K562 (cell line): ENCODE measurements at regions not wholly inside any gene's neighbourhood (a gene's known extent, or its start where the extent isn't known, plus 50 kb on each side); places are given as distances from the start of the nearest gene placed in this dataset.

ENCODE experiments used
- ATAC-seq: fragments of 200-7000 bp; cut with Tn5 transposase; 3 replicates; pipeline ENCODE4 v1.9.1; 2020; ENCODE audit warnings: moderate library complexity
- BruUV-seq: library from RNA; stranded (reverse); fragments of 400-500 nt; replicated peaks from 2 replicates; lab custom pipeline; 2021; lab: Mats Ljungman, UMichigan
- CTCF ChIA-PET: fragments of 300-600 bp; formaldehyde crosslinking; extraction: SDS; loops from one replicate; lab custom pipeline; 2021; ENCODE audit warnings: low intra/inter-chr PET ratio; lab: Yijun Ruan, JAX
- POLR2A ChIA-PET: fragments of 300-600, 350-650 bp; sonication (Branson Sonifier 250); formaldehyde crosslinking; extraction: SDS; loops from one replicate; lab custom pipeline; 2021; ENCODE audit warnings: antibody characterized with exemption, inconsistent platforms; lab: Yijun Ruan, JAX
- DNase-seq, 4 experiments: peaks; one replicate each; pipeline versions ENCODE4 v3.0.0 to v3.0.0-alpha.2; 2011 to 2018; ENCODE audit warnings: low spot score in 3 of 4, mixed read lengths in 3 of 4; ENCODE audit errors: extremely low read depth in 1 of 4
- FAIRE-seq: peaks from 2 replicates; lab custom pipeline; 2011; peaks lifted over from hg19 to GRCh38; lab: Jason Lieb, UNC
- H2AFZ ChIP-seq: 2 replicates; pipeline ENCODE4 v1.6.0; 2011; ENCODE audit warnings: low read depth, low read length, control low read depth, inconsistent platforms
- H3K27ac ChIP-seq: fragments of 200-600 bp; 3 replicates; pipeline ENCODE4 v1.8.0; 2011; ENCODE audit warnings: low read depth, mild to moderate bottlenecking, control low read depth, inconsistent platforms, low read length, moderate library complexity, mixed read lengths; ENCODE audit errors: extremely low read depth
- H3K27me3 ChIP-seq, 2 experiments: fragments of 300-600 bp in 1 of 2; 2 replicates in 1 of 2; 3 replicates in 1 of 2; pipeline versions ENCODE4 v1.6.0 to v1.8.0; 2011; ENCODE audit warnings: inconsistent platforms in 2 of 2, low read length in 2 of 2, mild to moderate bottlenecking in 1 of 2, mixed read lengths in 1 of 2, moderate library complexity in 1 of 2; ENCODE audit not compliant: control insufficient read depth in 2 of 2, insufficient read depth in 2 of 2
- H3K36me3 ChIP-seq: fragments of 300-600 bp; 3 replicates; pipeline ENCODE4 v1.8.0; 2011; ENCODE audit warnings: mild to moderate bottlenecking, low read length, inconsistent platforms; ENCODE audit not compliant: control insufficient read depth, insufficient read depth
- H3K4me1 ChIP-seq, 2 experiments: fragments of 200-600 bp in 1 of 2; replicated peaks in 1 of 2; 2 replicates in 1 of 2; 3 replicates in 1 of 2; pipeline versions ENCODE4 v1.5.1 to v1.8.0; 2011; ENCODE audit warnings: inconsistent platforms in 2 of 2, low read length in 2 of 2, mild to moderate bottlenecking in 1 of 2, mixed read lengths in 1 of 2, moderate library complexity in 1 of 2; ENCODE audit not compliant: control insufficient read depth in 2 of 2, insufficient read depth in 2 of 2
- H3K4me2 ChIP-seq: 2 replicates; pipeline ENCODE4 v1.6.1; 2011; ENCODE audit warnings: low read length, control low read depth, inconsistent platforms, mixed read lengths; ENCODE audit not compliant: insufficient read depth
- H3K4me3 ChIP-seq: fragments of 200-600 bp; sonication (generic), shearing (Covaris generic); 2 replicates; pipeline ENCODE4 v1.5.1; 2016; ENCODE audit warnings: control low read depth, inconsistent platforms
- H3K79me2 ChIP-seq: fragments of 200-600 bp; 3 replicates; pipeline ENCODE4 v1.8.0; 2011; ENCODE audit warnings: low read length, inconsistent platforms; ENCODE audit not compliant: control insufficient read depth, insufficient read depth
- H3K9ac ChIP-seq, 2 experiments: 2 replicates each; pipeline versions ENCODE4 v1.6.0 to v1.6.1; 2011; ENCODE audit warnings: low read depth in 2 of 2, low read length in 2 of 2, control low read depth in 1 of 2, inconsistent platforms in 1 of 2, mild to moderate bottlenecking in 1 of 2, mixed read lengths in 1 of 2; ENCODE audit not compliant: insufficient read depth in 1 of 2
- H3K9me1 ChIP-seq: one replicate; pipeline ENCODE4 v1.6.0; 2011; ENCODE audit warnings: inconsistent platforms, mild to moderate bottlenecking, low read length, moderate library complexity; ENCODE audit not compliant: control insufficient read depth, insufficient read depth
- H3K9me3 ChIP-seq: replicated peaks from 2 replicates; pipeline ENCODE4 v1.5.1; 2011; ENCODE audit warnings: low read depth, low read length, inconsistent platforms; ENCODE audit not compliant: control insufficient read depth, insufficient read depth
- H4K20me1 ChIP-seq: replicated peaks from 2 replicates; pipeline ENCODE4 v1.6.1; 2011; ENCODE audit warnings: low read length, inconsistent platforms, mixed read lengths; ENCODE audit not compliant: control insufficient read depth, insufficient read depth
- BRD9 ChIP-seq: fragments of 450-650 bp; IDR thresholded peaks from 2 replicates; pipeline ENCODE4 v1.6.1; 2018; ENCODE audit warnings: low read depth; ENCODE audit not compliant: partially characterized antibody
- CBFB ChIP-seq: sonication (generic); formaldehyde crosslinking; IDR thresholded peaks from 2 replicates; pipeline ENCODE4 v1.4.0; 2020; ENCODE audit warnings: mild to moderate bottlenecking, missing genetic modification reagents
- CHCHD3 ChIP-seq: fragments of 250-450 bp; sonication (Bioruptor Pico); IDR thresholded peaks from 2 replicates; pipeline ENCODE4 v2.1.2; 2022; ENCODE audit warnings: mild to moderate bottlenecking
- KLF6 ChIP-seq: fragments of 250-450 bp; sonication (Bioruptor Pico); IDR thresholded peaks from 2 replicates; pipeline ENCODE4 v1.4.0; 2020; ENCODE audit warnings: mild to moderate bottlenecking, moderate library complexity, borderline replicate concordance
- L3MBTL2 ChIP-seq: fragments of 450-650 bp; IDR thresholded peaks from 2 replicates; pipeline ENCODE4 v1.6.1; 2016; ENCODE audit warnings: mild to moderate bottlenecking, moderate library complexity
- MED1 ChIP-seq: sonication (generic); formaldehyde crosslinking; IDR thresholded peaks from 2 replicates; pipeline ENCODE4 v1.8.1; 2023; ENCODE audit warnings: missing genetic modification reagents, borderline replicate concordance
- MXI1 ChIP-seq: IDR thresholded peaks from 2 replicates; pipeline ENCODE4 v1.6.1; 2011; ENCODE audit warnings: low read depth, mild to moderate bottlenecking, improper control_type of control experiment, low read length
- NFATC3 ChIP-seq: fragments of 450-650 bp; IDR thresholded peaks from 2 replicates; pipeline ENCODE4 v1.6.1; 2017; ENCODE audit warnings: mild to moderate bottlenecking
- SMAD1 ChIP-seq: fragments of 150-350 bp; IDR thresholded peaks from 2 replicates; pipeline ENCODE4 v1.6.1; 2014; ENCODE audit warnings: low read length, low read depth; ENCODE audit not compliant: partially characterized antibody
- ZBTB7A ChIP-seq: IDR thresholded peaks from 2 replicates; pipeline ENCODE4 v1.6.1; 2011; ENCODE audit warnings: low read depth, mild to moderate bottlenecking, low read length, moderate library complexity, borderline replicate concordance; ENCODE audit not compliant: control insufficient read depth
- ZC3H8 ChIP-seq: fragments of 450-650 bp; IDR thresholded peaks from 2 replicates; pipeline ENCODE4 v1.6.1; 2017
- ZNF780A ChIP-seq: fragments of 250-450 bp; sonication (Bioruptor Pico); IDR thresholded peaks from 2 replicates; pipeline ENCODE4 v1.5.0; 2021; ENCODE audit warnings: mild to moderate bottlenecking
- ZNF79 ChIP-seq: fragments of 250-450 bp; sonication (Bioruptor Pico); IDR thresholded peaks from 2 replicates; pipeline ENCODE4 v1.4.0; 2020; ENCODE audit warnings: low read depth, mild to moderate bottlenecking, moderate library complexity
- WGBS: fragments of 100-300 bp; shearing (Covaris generic); methylation state at CpG from one replicate; pipeline ENCODE4 v1.1.6; 2016; ENCODE audit warnings: low coverage, mixed read lengths; ENCODE audit not compliant: insufficient coverage; ENCODE audit errors: missing lambda C conversion rate; 5-methylcytosine and 5-hydroxymethylcytosine counted together
- in situ Hi-C: fragments of 300-500 bp; cut with MboI; formaldehyde crosslinking; loops from 4 replicates; pipeline ENCODE4 v1.15.0; 2018; ENCODE audit warnings: inconsistent platforms, mixed read lengths
- intact Hi-C: fragments of 100-400 bp; cut with micrococcal nuclease; formaldehyde crosslinking; loops from 2 replicates; pipeline ENCODE4 v1.14.2; 2022
- TF ChIP-seq, protein P1 (sequence below): sonication (generic); formaldehyde crosslinking; IDR thresholded peaks from 2 replicates; pipeline ENCODE4 v1.8.0; 2022; ENCODE audit warnings: missing genetic modification reagents, mild to moderate bottlenecking, borderline replicate concordance

DNA sequence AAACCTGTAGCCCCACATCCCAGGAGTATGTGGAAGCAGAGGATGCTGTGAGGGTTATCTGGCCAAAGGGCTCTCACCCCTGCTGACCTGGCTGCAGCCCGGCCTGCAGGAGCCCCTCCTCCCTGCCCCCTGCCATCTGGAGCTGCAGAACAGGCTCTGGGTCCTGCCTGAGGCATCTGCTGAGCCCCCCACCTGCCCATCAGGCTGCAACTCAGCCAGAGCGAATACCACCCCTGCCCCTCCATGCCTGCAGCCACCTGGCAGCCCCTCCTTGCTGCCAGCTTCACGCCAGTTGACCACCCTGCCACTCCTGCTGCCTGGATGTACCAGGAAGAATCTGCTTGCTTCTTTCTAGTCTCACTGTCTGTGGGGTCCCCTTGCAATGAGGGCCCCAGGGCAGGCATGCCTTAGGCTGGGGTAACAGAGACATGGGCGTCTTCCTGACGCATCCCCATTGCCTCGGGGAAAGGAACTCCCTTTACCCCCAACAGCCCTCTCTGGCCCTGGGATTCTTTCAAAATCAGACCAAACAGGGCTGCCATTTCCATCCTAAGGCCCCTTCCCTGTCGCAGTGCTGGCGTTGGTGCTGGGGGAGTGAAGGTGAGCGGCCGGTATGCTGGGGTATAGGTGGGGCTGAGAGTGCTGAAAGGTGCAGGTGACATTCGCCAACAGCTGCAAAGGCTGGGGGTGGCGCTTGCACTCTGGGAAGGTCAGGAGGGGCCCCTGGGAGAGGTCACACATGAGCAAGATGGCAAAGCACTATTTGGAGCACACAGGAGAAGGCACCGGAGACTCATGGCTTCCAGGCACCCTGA is 1334.6 kb downstream of the TBC1D22A start:
- no peak for ATAC-seq
- Histone ChIP-seq H3K9me3 (no peaks in the 10 kb centered on the region), H4K20me1 (no peaks in the 10 kb centered on the region), H3K27ac (no peak overlapping the region), H3K4me2 (no peak overlapping the region), H3K9ac (no peak overlapping the region), H3K9me1 (no peaks in the 10 kb centered on the region), H3K79me2 (no peaks in the 10 kb centered on the region), H3K4me1 (no peaks in the 10 kb centered on the region), H3K36me3 (no peaks in the 10 kb centered on the region), H2AFZ (no peak overlapping the region), H3K27me3 (peaks cover 0 to 7% of the 10 kb centered on the region in 2 experiments; a peak in 1 of 5 replicates), H3K4me3 (no peak overlapping the region)
- no peak for DNase-seq
- no peak for FAIRE-seq
- in situ Hi-C loops (no loop called here), intact Hi-C loops (no loop called here)
- CTCF ChIA-PET = no interaction called here
- 0% methylated on average over 10 of the region's 13 CpGs for WGBS
- no TSS peak for BruUV-seq
- TF ChIP-seq L3MBTL2 (no peak), NFATC3 (no peak), ZNF79 (CRISPR knock-in tag) (no peak), SMAD1 (no peak), ZC3H8 (no peak)
- POLR2A ChIA-PET = no interaction called here

DNA sequence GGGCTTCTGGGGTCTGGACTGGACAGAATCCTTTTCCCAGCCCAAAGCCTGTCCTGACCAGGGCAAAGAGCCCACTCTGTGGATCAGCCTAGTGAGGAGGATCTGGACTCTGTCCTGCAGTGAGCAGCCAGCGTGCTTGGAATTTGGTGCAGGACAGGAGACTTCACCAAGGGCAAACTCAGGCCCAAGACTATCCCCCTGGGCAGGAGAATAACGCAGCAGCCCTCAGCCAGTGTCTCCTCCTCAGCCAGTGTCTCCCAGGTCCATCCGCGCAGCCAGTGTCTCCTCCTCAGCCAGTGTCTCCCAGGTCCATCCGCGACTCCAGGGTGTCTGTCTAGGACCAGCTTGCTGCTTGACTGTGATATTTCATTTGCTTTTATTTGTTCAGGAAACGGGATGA is 1334.0 kb downstream of the TBC1D22A start:
- WGBS = 6% methylated on average over 3 of the region's 7 CpGs

More for the DNA sequence above, 1334.0 kb downstream of the TBC1D22A start:
- ChIA-PET POLR2A (interaction anchor here (0.6 kb wide), 1 partner anchor 1294 kb away, joined by 3 read pairs; no protein-coding TSS in a partner anchor), CTCF (no interaction called here)
- BruUV-seq = no TSS peak
- no peak for TF ChIP-seq ZNF780A (CRISPR knock-in tag)
- TF ChIP-seq, protein P1, sequence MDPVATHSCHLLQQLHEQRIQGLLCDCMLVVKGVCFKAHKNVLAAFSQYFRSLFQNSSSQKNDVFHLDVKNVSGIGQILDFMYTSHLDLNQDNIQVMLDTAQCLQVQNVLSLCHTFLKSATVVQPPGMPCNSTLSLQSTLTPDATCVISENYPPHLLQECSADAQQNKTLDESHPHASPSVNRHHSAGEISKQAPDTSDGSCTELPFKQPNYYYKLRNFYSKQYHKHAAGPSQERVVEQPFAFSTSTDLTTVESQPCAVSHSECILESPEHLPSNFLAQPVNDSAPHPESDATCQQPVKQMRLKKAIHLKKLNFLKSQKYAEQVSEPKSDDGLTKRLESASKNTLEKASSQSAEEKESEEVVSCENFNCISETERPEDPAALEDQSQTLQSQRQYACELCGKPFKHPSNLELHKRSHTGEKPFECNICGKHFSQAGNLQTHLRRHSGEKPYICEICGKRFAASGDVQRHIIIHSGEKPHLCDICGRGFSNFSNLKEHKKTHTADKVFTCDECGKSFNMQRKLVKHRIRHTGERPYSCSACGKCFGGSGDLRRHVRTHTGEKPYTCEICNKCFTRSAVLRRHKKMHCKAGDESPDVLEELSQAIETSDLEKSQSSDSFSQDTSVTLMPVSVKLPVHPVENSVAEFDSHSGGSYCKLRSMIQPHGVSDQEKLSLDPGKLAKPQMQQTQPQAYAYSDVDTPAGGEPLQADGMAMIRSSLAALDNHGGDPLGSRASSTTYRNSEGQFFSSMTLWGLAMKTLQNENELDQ (CRISPR knock-in tag) = no peak
- no peak for TF ChIP-seq CBFB
- no peak for TF ChIP-seq KLF6
- TF ChIP-seq BRD9 = no peak
- TF ChIP-seq MXI1 = no peak
- no peak for TF ChIP-seq MED1 (CRISPR knock-in tag)
- no peak for TF ChIP-seq ZBTB7A
- no peak for TF ChIP-seq CHCHD3 (CRISPR knock-in tag)
- no peaks in the 10 kb centered on the region for H3K79me2 ChIP-seq
- H3K9me1 ChIP-seq = no peaks in the 10 kb centered on the region
- H3K36me3 ChIP-seq = no peaks in the 10 kb centered on the region
- no peak overlapping the region for H3K9ac ChIP-seq
- no peaks in the 10 kb centered on the region for H3K9me3 ChIP-seq
- H3K27ac ChIP-seq = no peak overlapping the region
- no peak for ATAC-seq
- no peak for DNase-seq
- H3K4me3 ChIP-seq = no peak overlapping the region
- H3K4me1 ChIP-seq = no peaks in the 10 kb centered on the region
- in situ Hi-C loops = no loop called here
- no peak for FAIRE-seq
- H3K27me3 ChIP-seq = peaks cover 0 to 7% of the 10 kb centered on the region in 2 experiments; a peak in 1 of 5 replicates
- H2AFZ ChIP-seq = no peak overlapping the region
- intact Hi-C loops = no loop called here
- no peak overlapping the region for H3K4me2 ChIP-seq
- no peaks in the 10 kb centered on the region for H4K20me1 ChIP-seq
